GM19395 (cell line): ENCODE measurements at regions not wholly inside any gene's neighbourhood (a gene's known extent, or its start where the extent isn't known, plus 50 kb on each side); places are given as distances from the start of the nearest gene placed in this dataset.
"Not testable (repeated sequence)": the region's sequence is repeated elsewhere in the genome, so short reads cannot be mapped to it uniquely, and the experiment has no call there.

Source experiments
- ATAC-seq: cut with Tn5 transposase; IDR thresholded peaks from one replicate; pipeline ENCODE4 v1.9.1; 2021; ENCODE audit warnings: mild to moderate bottlenecking, moderate library complexity; ENCODE audit not compliant: unreplicated experiment

GRCh38 chrX:7640392-7640791 lies 202.6 kb upstream of the VCX start:
- no peak for ATAC-seq

- no peak for ATAC-seq
Measured at GRCh38 chrX:7638078-7638710, 204.8 kb upstream of the VCX start.

GRCh38 chrX:7637066-7637465 lies 205.9 kb upstream of the VCX start:
- ATAC-seq: no peak

GRCh38 chrX:7635604-7636003 lies 207.4 kb upstream of the VCX start:
- ATAC-seq: no peak

GRCh38 chrX:7620560-7620959 lies 222.4 kb upstream of the VCX start:
- ATAC-seq: no peak

GRCh38 chrX:7617994-7618393 lies 225.0 kb upstream of the VCX start:
- no peak for ATAC-seq

- no peak for ATAC-seq
Measured at GRCh38 chrX:7614616-7615015, 228.4 kb upstream of the VCX start.

- ATAC-seq: not testable (repeated sequence)
Measured at GRCh38 chrX:7608625-7609024, 234.3 kb upstream of the VCX start.

GRCh38 chrX:7606039-7606652 lies 236.8 kb upstream of the VCX start:
- no peak for ATAC-seq

GRCh38 chrX:7603387-7603786 lies 239.6 kb upstream of the VCX start:
- ATAC-seq: no peak

- no peak for ATAC-seq
Measured at GRCh38 chrX:7596822-7597221, 246.1 kb upstream of the VCX start.

- not testable (repeated sequence) for ATAC-seq
Measured at GRCh38 chrX:7593370-7593769, 249.6 kb upstream of the VCX start.

- peak; percentile 73 for ATAC-seq
Measured at GRCh38 chrX:7586126-7586525, 256.8 kb upstream of the VCX start.

- no peak for ATAC-seq
Measured at GRCh38 chrX:7582191-7582590, 260.8 kb upstream of the VCX start.

GRCh38 chrX:7580127-7580526 lies 262.8 kb upstream of the VCX start:
- ATAC-seq: no peak

GRCh38 chrX:7574325-7574724 lies 268.6 kb upstream of the VCX start:
- no peak for ATAC-seq

GRCh38 chrX:7570432-7571029 lies 272.4 kb upstream of the VCX start:
- no peak for ATAC-seq

- ATAC-seq: no peak
Measured at GRCh38 chrX:7568597-7568996, 274.4 kb upstream of the VCX start.

- no peak for ATAC-seq
Measured at GRCh38 chrX:7568130-7568529, 274.8 kb upstream of the VCX start.

GRCh38 chrX:7552760-7553159 lies 290.2 kb upstream of the VCX start:
- ATAC-seq: no peak

- ATAC-seq: no peak
Measured at GRCh38 chrX:7546551-7547080, 296.4 kb upstream of the VCX start.

GRCh38 chrX:7545564-7545963 lies 297.4 kb upstream of the VCX start:
- ATAC-seq: no peak
